Activated CD8-positive, alpha-beta T cell treated with anti-CD3 and anti-CD28 coated beads for 36 hours (primary cell): ENCODE measurements at regions not wholly inside any gene's neighbourhood (a gene's known extent, or its start where the extent isn't known, plus 50 kb on each side); places are given as distances from the start of the nearest gene placed in this dataset.

Source experiments
- ATAC-seq: fragments of 200-7000 bp; cut with Tn5 transposase; one replicate; pipeline ENCODE4 v1.10.0; 2021; ENCODE audit warnings: mild to moderate bottlenecking, moderate library complexity
- CTCF ChIA-PET: fragments of 350-600 bp; sonication (Branson Sonifier 250); formaldehyde crosslinking; loops from one replicate; lab custom pipeline; 2021; ENCODE audit warnings: antibody characterized with exemption; lab: Charles Lee
- POLR2A ChIA-PET: fragments of 350-600 bp; sonication (Branson Sonifier 250); formaldehyde crosslinking; loops from one replicate; lab custom pipeline; 2021; ENCODE audit warnings: antibody characterized with exemption; lab: Charles Lee
- DNase-seq: peaks from one replicate; pipeline ENCODE4 v3.0.0-alpha.2; 2020
- H3K27ac Mint-ChIP-seq: one replicate; pipeline ENCODE4 v1.8.0; 2021; ENCODE audit warnings: mild to moderate bottlenecking, mixed read lengths
- H3K27me3 Mint-ChIP-seq: one replicate; pipeline ENCODE4 v1.8.0; 2021; ENCODE audit warnings: mixed read lengths
- H3K36me3 Mint-ChIP-seq: one replicate; pipeline ENCODE4 v1.8.0; 2021; ENCODE audit warnings: low read depth, mixed read lengths
- H3K4me1 Mint-ChIP-seq: one replicate; pipeline ENCODE4 v1.8.0; 2021; ENCODE audit warnings: low read depth, mixed read lengths
- H3K4me3 Mint-ChIP-seq: one replicate; pipeline ENCODE4 v1.8.0; 2021; ENCODE audit warnings: mild to moderate bottlenecking, moderate library complexity, mixed read lengths
- H3K9me3 Mint-ChIP-seq: one replicate; pipeline ENCODE4 v1.8.0; 2021; ENCODE audit warnings: mixed read lengths
- intact Hi-C: fragments of 100-400 bp; cut with micrococcal nuclease; formaldehyde crosslinking; loops from one replicate; pipeline ENCODE4 v1.10.0; 2022
- TF ChIP-seq, protein P1 (sequence below): fragments of 200-600 bp; IDR thresholded peaks from one replicate; pipeline ENCODE4 v1.8.0; 2022; ENCODE audit warnings: antibody characterized with exemption, mild to moderate bottlenecking

GRCh38 chr22:26806445-26807175 is 149.2 kb downstream of the MIAT start:
- no peaks in the 10 kb centered on the region for H3K36me3 Mint-ChIP-seq
- TF ChIP-seq, protein P1, sequence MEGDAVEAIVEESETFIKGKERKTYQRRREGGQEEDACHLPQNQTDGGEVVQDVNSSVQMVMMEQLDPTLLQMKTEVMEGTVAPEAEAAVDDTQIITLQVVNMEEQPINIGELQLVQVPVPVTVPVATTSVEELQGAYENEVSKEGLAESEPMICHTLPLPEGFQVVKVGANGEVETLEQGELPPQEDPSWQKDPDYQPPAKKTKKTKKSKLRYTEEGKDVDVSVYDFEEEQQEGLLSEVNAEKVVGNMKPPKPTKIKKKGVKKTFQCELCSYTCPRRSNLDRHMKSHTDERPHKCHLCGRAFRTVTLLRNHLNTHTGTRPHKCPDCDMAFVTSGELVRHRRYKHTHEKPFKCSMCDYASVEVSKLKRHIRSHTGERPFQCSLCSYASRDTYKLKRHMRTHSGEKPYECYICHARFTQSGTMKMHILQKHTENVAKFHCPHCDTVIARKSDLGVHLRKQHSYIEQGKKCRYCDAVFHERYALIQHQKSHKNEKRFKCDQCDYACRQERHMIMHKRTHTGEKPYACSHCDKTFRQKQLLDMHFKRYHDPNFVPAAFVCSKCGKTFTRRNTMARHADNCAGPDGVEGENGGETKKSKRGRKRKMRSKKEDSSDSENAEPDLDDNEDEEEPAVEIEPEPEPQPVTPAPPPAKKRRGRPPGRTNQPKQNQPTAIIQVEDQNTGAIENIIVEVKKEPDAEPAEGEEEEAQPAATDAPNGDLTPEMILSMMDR: no peak
- no peaks in the 10 kb centered on the region for H3K27me3 Mint-ChIP-seq
- H3K4me3 Mint-ChIP-seq: no peak overlapping the region
- intact Hi-C loops: no loop called here
- DNase-seq: no peak
- ChIA-PET POLR2A (no interaction called here), CTCF (no interaction called here)
- no peaks in the 10 kb centered on the region for H3K9me3 Mint-ChIP-seq
- H3K4me1 Mint-ChIP-seq: no peaks in the 10 kb centered on the region
- no peak overlapping the region for H3K27ac Mint-ChIP-seq
- no peak for ATAC-seq

DNA sequence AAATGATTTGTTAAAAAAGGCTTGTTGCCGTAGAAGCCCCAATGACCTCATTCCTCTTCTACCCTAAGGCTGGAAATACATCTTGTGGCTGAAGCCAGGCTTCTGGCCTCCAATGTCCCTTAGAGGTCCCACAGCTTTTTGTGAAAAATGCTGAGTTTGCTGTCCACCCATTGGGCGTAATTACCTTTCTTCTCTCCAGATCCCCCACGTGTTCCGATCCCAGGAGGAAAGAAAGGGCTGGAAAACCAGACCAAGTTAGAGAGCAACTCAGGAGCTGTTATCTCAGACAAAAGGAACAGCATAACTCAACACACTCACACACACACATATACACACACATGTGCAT is 154.2 kb downstream of the MIAT start:
- Mint-ChIP-seq H3K36me3 (peaks cover 3% of the 10 kb centered on the region), H3K9me3 (no peaks in the 10 kb centered on the region), H3K4me3 (no peak overlapping the region), H3K27me3 (no peaks in the 10 kb centered on the region), H3K4me1 (no peaks in the 10 kb centered on the region), H3K27ac (no peak overlapping the region)
- TF ChIP-seq, protein P1: no peak
- intact Hi-C loops: no loop called here
- POLR2A ChIA-PET: no interaction called here
- CTCF ChIA-PET: interaction anchor here (1.2 kb wide), 1 partner anchor 23 kb away, joined by 3 read pairs; no protein-coding TSS in a partner anchor
- DNase-seq (no peak), ATAC-seq (no peak)

DNA sequence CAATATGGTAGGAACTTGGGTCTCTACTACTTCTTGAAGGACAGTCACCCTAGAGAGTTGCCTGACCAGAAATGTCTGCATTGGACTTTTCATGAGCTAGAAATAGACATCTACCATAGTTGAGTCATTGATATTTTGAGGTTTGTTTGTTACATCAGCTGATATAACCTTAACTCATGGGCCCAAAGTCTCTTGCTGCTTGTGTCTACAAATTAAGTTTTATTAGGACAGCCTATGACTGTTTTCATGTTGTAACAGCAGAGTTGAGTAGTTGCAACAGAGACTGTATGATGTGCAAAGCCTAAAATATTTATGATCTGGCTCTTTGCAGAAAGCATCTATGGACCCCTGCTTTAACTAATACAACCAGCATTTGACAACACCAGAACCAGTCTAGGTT is 155.3 kb downstream of the MIAT start:
- H3K4me1 Mint-ChIP-seq: no peaks in the 10 kb centered on the region
- POLR2A ChIA-PET: no interaction called here
- CTCF ChIA-PET: no interaction called here
- ATAC-seq (no peak), DNase-seq (no peak)
- intact Hi-C loops: no loop called here
- peaks cover under 1% of the 10 kb centered on the region for H3K9me3 Mint-ChIP-seq
- no peak overlapping the region for H3K4me3 Mint-ChIP-seq
- TF ChIP-seq, protein P1: no peak
- H3K27me3 Mint-ChIP-seq: no peaks in the 10 kb centered on the region
- H3K36me3 Mint-ChIP-seq: peaks cover 4% of the 10 kb centered on the region
- no peak overlapping the region for H3K27ac Mint-ChIP-seq

DNA sequence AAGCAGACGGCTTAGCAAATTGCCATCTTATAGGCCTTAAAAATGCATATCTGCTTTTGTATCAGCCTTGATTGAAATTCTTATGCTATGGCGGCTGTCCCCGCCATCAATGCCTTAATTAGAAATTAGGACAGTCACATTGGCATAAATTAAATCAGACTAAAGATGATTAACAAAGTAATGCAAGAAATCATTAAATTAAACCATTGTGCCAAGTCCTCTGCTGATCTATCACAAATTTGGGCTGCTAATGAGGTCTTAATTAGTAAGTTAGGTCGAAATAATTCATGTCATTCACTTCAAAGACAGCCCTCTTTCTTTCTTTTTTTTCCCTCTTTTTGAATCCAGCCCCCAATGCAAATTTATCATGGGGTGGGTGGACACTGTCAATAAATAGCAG is 159.3 kb downstream of the MIAT start:
- Mint-ChIP-seq H3K27ac (no peak overlapping the region), H3K9me3 (peaks cover 12% of the 10 kb centered on the region), H3K36me3 (peaks cover 11% of the 10 kb centered on the region), H3K4me3 (no peak overlapping the region), H3K4me1 (no peaks in the 10 kb centered on the region), H3K27me3 (no peaks in the 10 kb centered on the region)
- no peak for ATAC-seq
- TF ChIP-seq, protein P1: no peak
- CTCF ChIA-PET: no interaction called here
- POLR2A ChIA-PET: no interaction called here
- intact Hi-C loops: no loop called here
- DNase-seq: no peak

- ChIA-PET POLR2A (interaction anchor here (0.5 kb wide), 1 partner anchor 136 kb away, joined by 4 read pairs; no protein-coding TSS in a partner anchor), CTCF (no interaction called here)
- H3K36me3 Mint-ChIP-seq: peaks cover 11% of the 10 kb centered on the region
- H3K27me3 Mint-ChIP-seq: no peaks in the 10 kb centered on the region
- TF ChIP-seq, protein P1: no peak
- H3K9me3 Mint-ChIP-seq: peaks cover 12% of the 10 kb centered on the region
- intact Hi-C loops: no loop called here
- H3K4me3 Mint-ChIP-seq: no peak overlapping the region
- H3K4me1 Mint-ChIP-seq: no peaks in the 10 kb centered on the region
- no peak overlapping the region for H3K27ac Mint-ChIP-seq
- DNase-seq (no peak), ATAC-seq (no peak)
These were observed 160.5 kb downstream of the MIAT start for GRCh38 chr22:26817926-26818325.
